ENCODE measurements at regions not wholly inside any gene's neighbourhood (a gene's known extent, or its start where the extent isn't known, plus 50 kb on each side); places are given as distances from the start of the nearest gene placed in this dataset.

DNA sequence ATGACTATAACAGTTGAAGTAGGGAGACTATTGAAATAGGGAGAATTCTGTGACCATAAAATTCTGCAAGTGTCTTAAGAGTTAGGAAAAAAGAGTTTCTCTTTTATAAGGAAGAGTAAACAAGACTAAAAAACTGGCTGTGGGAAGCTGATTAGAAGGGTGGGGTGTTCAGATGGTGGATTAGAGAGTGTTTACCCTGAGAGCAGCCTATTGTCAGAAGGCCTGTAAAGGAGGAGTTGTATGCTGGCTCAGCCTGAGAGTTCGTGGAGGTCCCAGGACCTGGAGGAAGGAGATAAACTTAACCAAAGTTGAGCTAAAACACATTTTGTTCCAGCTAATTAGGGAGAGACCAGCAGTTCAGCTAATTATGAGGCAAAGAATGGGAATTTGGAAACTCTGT, 629.7 kb downstream of the PCDH7 start:
- DNase-seq (ENCODE audit: low read depth, low spot score), result no peak
- TF ChIP-seq, protein P1, sequence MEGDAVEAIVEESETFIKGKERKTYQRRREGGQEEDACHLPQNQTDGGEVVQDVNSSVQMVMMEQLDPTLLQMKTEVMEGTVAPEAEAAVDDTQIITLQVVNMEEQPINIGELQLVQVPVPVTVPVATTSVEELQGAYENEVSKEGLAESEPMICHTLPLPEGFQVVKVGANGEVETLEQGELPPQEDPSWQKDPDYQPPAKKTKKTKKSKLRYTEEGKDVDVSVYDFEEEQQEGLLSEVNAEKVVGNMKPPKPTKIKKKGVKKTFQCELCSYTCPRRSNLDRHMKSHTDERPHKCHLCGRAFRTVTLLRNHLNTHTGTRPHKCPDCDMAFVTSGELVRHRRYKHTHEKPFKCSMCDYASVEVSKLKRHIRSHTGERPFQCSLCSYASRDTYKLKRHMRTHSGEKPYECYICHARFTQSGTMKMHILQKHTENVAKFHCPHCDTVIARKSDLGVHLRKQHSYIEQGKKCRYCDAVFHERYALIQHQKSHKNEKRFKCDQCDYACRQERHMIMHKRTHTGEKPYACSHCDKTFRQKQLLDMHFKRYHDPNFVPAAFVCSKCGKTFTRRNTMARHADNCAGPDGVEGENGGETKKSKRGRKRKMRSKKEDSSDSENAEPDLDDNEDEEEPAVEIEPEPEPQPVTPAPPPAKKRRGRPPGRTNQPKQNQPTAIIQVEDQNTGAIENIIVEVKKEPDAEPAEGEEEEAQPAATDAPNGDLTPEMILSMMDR (IDR thresholded peaks at IDR 0.05; ENCODE audit: low read depth, low read length), result no peak
- H3K4me3 ChIP-seq (ENCODE audit: low read depth, low read length), result no peak overlapping the region
- in situ Hi-C loops (cut with HindIII; ENCODE audit: low sequenced_read_pairs), result no loop called here

DNA sequence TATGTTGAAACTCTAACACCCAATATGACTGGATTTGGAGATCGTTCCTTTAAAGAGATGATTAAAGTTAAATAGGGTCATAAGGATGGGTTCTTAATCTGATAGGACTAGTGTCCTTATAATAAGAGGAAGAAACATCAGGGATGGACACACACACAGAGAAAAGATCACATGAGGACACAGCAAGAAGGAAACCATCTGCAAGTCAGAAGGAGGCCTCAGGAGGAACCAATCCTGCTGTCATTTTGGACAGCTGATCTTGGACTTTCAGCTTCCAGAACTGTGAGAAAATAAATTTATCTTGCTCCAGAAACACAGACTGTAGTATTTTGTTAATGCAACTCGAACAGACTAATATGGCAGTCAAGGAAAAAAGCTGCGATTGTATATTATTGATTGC, 631.5 kb downstream of the PCDH7 start:
- TF ChIP-seq, protein P1 (IDR thresholded peaks at IDR 0.05; ENCODE audit: low read depth, low read length), result no peak
- in situ Hi-C loops (cut with HindIII; ENCODE audit: low sequenced_read_pairs), result no loop called here
- no peak for DNase-seq (ENCODE audit: low read depth, low spot score)
- H3K4me3 ChIP-seq (ENCODE audit: low read depth, low read length), result no peak overlapping the region

DNA sequence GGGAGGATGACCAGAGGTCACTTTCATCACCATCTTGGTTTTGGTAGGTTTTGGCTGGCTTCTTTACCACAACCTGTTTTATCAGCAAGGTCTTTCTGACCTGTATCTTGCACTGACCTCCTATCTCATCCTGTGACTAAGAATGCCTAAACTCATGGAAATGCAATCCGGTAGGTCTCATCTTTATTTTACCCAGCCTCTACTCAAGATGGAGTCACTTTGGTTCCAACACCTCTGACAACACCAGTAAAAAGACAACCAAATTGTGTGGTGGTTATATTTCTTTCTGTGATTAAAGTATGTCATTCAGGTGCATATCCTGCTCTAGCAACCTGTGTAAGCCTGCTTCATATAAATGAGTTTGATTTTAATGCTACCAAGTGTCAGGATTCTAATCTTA, 636.7 kb downstream of the PCDH7 start:
- DNase-seq (ENCODE audit: low read depth, low spot score), result no peak
- in situ Hi-C loops (cut with HindIII; ENCODE audit: low sequenced_read_pairs), result no loop called here
- TF ChIP-seq, protein P1 (IDR thresholded peaks at IDR 0.05; ENCODE audit: low read depth, low read length), result no peak
- H3K4me3 ChIP-seq (ENCODE audit: low read depth, low read length), result no peak overlapping the region

DNA sequence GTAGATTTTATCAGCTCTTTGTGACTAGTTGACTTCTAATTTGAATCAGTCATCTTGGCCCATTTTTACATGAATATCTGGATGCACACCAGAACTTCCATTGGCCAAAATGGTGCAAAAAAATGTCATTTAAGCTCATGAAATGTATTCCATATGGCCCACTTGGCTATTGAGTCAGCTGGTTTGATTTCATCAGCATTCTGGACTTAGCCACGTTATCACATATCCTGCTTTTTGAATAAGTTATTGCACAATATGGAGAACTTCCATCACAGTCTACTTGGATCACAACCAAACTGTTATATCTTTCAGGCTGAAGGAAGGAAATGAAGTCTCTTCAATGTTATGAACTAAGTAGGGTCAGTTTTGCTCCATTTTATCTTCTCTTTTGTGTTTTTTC, 640.6 kb downstream of the PCDH7 start:
- peak; percentile 32 for DNase-seq (ENCODE audit: low read depth, low spot score)
- no peak overlapping the region for H3K4me3 ChIP-seq (ENCODE audit: low read depth, low read length)
- TF ChIP-seq, protein P1 (IDR thresholded peaks at IDR 0.05; ENCODE audit: low read depth, low read length), result no peak
- in situ Hi-C loops (cut with HindIII; ENCODE audit: low sequenced_read_pairs), result no loop called here

DNA sequence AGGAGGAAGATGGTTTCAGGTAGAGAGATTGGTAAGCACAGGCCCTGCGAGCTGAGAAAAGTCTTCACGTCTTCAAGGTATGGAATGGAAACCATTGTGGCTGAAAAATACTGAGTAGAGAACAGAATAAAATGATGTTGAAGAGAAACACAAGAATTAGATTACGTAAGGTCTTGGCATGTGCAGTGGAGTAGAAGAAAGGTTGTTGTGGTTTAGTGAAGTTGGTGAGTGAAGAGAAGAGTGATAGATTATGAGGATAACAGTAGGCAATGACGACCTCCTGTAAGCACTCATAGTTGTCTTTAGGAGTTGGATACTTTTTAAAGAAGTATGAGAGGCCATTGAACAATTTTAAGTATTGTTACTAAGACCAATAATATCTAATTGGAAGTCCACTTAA, 642.6 kb downstream of the PCDH7 start:
- DNase-seq (ENCODE audit: low read depth, low spot score), result no peak
- TF ChIP-seq, protein P1 (IDR thresholded peaks at IDR 0.05; ENCODE audit: low read depth, low read length), result no peak
- no peak overlapping the region for H3K4me3 ChIP-seq (ENCODE audit: low read depth, low read length)
- in situ Hi-C loops (cut with HindIII; ENCODE audit: low sequenced_read_pairs), result no loop called here

DNA sequence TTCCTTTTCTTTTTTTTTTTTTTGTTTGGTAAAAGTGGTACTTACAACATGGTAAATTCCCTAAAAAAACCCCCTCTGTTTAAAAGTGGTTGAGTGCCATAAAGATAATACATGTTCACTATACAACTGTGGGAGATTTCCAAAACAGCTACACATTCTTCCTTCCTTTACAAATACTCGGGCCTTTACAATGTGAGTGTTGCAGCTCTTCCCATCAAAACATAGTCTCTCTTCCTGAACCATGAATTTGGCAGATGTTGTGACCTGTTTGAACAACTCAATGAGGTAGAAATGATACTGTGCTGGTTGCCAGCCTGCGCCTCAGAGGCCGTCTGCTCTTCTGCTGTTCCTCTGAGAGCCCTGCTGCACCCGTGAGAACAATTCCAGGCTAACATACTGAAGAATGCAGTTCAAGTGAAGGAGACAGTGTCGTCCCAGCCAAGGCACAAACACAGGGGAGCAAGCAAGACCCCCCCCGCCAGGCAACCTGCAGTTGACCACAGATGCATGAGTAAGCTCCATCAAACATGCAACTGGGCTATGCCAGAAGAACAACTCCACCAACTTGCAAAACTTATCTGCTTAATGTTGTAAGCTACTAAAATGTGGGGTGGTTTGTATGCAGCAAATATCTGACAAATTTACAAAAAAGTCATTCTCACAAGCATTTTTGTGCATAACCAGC, 645.0 kb downstream of the PCDH7 start:
- in situ Hi-C loops (cut with HindIII; ENCODE audit: low sequenced_read_pairs), result no loop called here
- no peak for DNase-seq (ENCODE audit: low read depth, low spot score)

More for the DNA sequence above, 645.0 kb downstream of the PCDH7 start:
- TF ChIP-seq, protein P1 (IDR thresholded peaks at IDR 0.05; ENCODE audit: low read depth, low read length), result no peak
- no peak overlapping the region for H3K4me3 ChIP-seq (ENCODE audit: low read depth, low read length)

All from astrocyte of the spinal cord (primary cell).